ENCODE measurements at regions not wholly inside any gene's neighbourhood (a gene's known extent, or its start where the extent isn't known, plus 50 kb on each side); places are given as distances from the start of the nearest gene placed in this dataset.

DNA sequence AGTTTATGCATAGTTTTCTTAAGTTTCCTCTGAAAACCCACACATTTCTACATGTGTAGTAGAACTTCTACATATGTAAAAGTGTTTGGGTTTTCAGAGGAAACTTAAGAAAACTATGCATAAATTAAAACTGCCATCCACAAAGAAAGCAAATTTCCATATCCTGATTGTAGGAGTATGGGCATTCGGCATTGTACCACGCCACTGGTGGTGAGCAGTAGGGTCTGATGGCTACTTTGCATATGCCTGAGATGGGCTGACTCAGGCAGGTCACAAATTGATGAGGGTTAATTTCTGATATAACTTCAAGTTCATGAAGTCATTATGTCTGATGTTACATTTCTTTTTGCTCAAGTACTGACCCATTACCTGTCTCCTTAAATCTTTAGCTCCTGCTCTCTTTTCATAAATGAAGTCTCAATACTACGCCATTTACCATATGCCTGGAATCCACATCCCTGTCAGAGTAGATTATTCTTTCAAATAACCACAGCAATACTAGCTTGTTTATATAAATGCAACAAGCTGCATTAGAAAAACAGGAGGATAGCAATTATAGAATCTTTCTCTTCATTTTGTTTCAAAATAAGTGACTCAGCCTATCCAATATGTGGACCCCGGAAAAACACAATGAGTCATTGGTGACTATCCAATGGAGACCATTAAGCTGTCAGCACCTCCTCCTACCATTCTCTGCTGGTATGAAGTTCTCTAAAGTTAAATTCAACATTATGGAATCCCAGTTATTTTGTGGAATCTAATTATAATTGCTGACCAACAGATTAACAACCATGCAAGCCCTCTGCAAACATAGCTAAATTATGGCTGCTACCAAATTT lies 355.2 kb upstream of the UBE2E3 start:
- TF ChIP-seq, protein P1, sequence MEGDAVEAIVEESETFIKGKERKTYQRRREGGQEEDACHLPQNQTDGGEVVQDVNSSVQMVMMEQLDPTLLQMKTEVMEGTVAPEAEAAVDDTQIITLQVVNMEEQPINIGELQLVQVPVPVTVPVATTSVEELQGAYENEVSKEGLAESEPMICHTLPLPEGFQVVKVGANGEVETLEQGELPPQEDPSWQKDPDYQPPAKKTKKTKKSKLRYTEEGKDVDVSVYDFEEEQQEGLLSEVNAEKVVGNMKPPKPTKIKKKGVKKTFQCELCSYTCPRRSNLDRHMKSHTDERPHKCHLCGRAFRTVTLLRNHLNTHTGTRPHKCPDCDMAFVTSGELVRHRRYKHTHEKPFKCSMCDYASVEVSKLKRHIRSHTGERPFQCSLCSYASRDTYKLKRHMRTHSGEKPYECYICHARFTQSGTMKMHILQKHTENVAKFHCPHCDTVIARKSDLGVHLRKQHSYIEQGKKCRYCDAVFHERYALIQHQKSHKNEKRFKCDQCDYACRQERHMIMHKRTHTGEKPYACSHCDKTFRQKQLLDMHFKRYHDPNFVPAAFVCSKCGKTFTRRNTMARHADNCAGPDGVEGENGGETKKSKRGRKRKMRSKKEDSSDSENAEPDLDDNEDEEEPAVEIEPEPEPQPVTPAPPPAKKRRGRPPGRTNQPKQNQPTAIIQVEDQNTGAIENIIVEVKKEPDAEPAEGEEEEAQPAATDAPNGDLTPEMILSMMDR (IDR thresholded peaks at IDR 0.05), result no peak
- TF ChIP-seq POLR2A (IDR thresholded peaks at IDR 0.05), result no peak
